Renal pelvis (tissue), 1 donor: ENCODE measurements at regions not wholly inside any gene's neighbourhood (a gene's known extent, or its start where the extent isn't known, plus 50 kb on each side); places are given as distances from the start of the nearest gene placed in this dataset.

Experiments used
- DNase-seq: peaks from one replicate; pipeline ENCODE4 v3.0.0-alpha.2; 2013

DNA sequence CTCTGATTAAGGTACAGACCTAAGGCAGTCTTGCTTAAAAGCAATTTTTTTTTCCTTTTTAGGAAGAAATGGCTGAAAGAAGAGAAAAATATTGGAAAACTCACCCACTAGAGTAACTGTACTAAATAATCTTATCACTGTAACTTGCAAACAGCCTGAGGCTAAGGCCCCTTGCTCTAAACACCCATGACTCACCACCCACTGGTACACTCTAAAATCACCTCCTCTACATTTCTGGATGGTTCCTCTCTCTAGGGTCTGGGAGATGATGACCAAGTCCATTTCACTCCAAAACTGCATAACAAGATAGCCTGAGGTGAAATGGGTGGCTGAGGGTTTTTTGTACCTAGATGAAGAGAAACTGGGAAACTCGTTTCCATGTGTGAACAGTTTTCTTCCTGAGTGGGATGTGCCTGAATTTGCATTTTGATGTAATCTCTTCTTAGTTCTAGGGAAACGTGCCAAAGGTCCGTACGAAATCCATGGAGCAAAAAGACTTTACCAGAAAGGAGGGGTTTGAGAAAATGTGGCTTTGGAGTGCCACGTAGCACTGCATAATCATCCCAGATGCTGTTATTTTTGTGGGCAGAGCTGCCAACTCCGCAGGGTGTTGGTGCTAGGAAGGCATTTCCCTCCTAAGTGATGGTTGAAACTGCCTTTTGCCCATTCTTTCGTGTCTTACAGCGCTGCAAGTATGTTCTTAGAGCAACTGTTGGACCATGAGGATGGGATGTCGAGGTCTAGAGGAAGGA lies 113.5 kb upstream of the C10orf90 start:
- DNase-seq = no peak

GRCh38 chr10:126787201-126787600 lies 116.7 kb upstream of the C10orf90 start:
- DNase-seq = no peak

- no peak for DNase-seq
Measured at GRCh38 chr10:126795318-126795717, 109.9 kb upstream of the DOCK1 start.

- DNase-seq = no peak
Measured at GRCh38 chr10:126798649-126799048, 106.6 kb upstream of the DOCK1 start.

- DNase-seq = no peak
Measured at GRCh38 chr10:126803394-126803793, 101.8 kb upstream of the DOCK1 start.

DNA sequence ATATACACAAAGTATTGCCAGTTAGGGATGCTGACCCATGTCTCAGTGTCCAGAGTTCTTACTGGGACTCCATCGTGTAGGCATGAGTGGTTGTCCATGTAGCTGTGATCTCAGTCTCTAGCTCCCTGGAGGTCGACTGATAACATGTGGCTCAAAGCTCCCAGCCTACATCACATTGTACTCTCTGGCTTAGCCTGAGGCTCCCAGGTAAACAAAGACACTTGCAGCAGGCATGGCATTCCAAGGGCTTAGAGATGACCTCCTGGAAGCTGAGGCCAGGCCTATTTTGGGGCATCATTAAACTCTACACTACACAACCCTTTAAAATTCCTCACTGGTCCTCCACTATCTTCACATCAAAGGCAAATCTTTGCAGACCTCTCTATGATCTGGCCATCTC lies 100.8 kb upstream of the DOCK1 start:
- DNase-seq = no peak

- DNase-seq = no peak
Measured at GRCh38 chr10:126806498-126806897, 98.7 kb upstream of the DOCK1 start.

GRCh38 chr10:126806991-126807702 lies 98.1 kb upstream of the DOCK1 start:
- no peak for DNase-seq

DNA sequence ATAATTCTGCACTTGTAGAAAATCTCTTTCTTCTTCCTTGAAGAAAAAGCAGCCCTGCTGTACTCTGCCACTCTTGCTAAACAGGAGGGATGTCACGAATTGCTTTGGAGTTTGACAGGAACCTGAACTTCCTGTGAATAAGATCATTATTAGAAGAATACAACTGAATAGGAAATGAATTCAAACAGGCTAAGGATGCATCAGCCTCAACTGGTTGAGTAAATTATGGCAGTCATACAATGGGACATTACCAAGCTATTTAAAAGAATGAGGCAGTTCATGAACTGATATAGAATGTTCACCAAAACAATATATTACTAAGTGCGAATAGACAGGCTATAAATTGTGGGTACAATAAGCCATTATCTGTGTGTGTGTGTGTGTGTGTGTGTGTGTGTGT lies 97.1 kb upstream of the DOCK1 start:
- DNase-seq = no peak

- DNase-seq = no peak
Measured at GRCh38 chr10:126813432-126813831, 91.8 kb upstream of the DOCK1 start.

DNA sequence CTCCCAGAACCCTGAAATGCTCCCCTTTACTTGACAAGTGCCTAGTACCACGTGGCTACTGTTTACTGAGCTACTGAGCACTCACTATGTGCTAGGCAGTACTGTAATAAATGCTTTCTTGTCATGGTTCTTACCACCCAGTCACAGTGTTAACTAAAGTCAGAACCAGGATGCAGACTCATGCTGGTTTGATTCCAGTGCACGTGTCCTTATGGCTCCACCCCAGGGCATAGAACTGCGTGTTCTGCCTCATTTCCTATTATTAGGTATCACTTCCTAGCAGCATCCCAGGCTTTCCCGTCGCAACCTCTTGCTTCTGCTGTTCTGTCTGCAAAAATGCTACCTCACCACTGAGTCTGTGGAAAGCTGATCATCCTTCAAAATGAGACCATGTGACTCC lies 71.7 kb upstream of the DOCK1 start:
- no peak for DNase-seq

- DNase-seq = no peak
Measured at GRCh38 chr10:126836009-126836408, 69.2 kb upstream of the DOCK1 start.

DNA sequence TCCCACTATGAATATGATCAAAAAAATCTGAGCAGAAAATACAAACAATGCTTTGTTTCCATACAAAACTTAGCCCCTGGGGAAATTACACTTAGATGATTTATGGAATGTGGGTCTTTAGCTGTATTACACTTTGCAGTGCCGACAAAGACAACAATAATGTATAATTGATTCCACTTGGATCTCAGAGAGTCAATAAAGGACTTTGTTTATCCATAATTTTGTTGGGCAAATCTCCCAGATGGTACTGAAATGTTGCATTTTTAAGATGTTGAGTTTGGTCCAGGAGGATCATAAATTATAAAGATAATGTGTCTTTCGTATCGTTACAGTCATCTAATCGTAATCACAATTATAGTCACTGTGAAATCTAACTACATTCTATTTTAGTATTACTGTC lies 66.9 kb upstream of the DOCK1 start:
- no peak for DNase-seq

- DNase-seq = peak; percentile 52
Measured at GRCh38 chr10:126839094-126839761, 66.0 kb upstream of the DOCK1 start.

- DNase-seq = no peak
Measured at GRCh38 chr10:126840576-126841135, 64.6 kb upstream of the DOCK1 start.

DNA sequence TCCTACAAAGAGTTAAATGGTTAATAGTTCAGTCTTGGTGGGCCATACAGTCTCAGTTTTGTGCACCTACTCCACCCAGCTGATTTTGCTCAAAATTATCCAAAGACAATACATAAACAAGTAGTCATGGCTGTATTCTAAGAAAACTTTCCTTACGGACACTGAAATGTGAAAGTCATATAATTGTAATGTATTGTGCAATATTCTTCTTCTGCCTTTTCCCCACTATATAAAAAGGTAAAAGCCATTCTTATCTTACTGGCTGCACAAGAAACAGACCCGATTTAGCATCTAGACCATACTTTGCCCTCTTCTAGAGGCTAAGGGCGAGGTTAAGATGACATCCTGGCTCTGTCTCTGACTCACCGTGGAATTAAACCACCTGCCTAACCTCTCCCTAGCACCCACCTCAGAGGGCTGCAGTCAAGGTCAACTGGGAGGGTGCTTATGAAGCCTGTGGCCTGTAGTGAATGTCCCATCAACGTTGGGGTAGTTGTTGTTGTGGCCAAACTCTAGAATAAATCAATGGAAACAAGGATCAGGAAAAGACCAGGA lies 63.8 kb upstream of the DOCK1 start:
- no peak for DNase-seq

DNA sequence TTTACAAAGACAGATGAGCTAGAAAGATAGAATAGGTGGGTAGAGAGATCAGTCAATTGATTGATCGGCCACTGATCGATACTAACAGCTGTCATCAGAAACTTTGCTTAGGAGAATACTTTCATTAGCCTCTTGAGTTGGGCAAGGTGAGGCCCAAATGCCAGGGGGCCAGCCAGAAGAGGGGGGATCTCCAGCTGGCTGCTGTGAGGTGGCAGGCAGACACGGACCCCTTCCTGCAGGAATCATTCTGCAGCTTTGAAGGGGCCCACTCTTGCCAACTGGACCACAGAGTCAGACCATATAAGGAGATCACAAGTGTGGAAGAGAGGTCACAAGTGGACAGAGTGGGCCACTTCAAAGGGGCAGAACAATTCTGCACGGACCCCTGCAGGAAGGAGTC lies 62.9 kb upstream of the DOCK1 start:
- no peak for DNase-seq

- DNase-seq = no peak
Measured at GRCh38 chr10:126842836-126843235, 62.4 kb upstream of the DOCK1 start.

DNA sequence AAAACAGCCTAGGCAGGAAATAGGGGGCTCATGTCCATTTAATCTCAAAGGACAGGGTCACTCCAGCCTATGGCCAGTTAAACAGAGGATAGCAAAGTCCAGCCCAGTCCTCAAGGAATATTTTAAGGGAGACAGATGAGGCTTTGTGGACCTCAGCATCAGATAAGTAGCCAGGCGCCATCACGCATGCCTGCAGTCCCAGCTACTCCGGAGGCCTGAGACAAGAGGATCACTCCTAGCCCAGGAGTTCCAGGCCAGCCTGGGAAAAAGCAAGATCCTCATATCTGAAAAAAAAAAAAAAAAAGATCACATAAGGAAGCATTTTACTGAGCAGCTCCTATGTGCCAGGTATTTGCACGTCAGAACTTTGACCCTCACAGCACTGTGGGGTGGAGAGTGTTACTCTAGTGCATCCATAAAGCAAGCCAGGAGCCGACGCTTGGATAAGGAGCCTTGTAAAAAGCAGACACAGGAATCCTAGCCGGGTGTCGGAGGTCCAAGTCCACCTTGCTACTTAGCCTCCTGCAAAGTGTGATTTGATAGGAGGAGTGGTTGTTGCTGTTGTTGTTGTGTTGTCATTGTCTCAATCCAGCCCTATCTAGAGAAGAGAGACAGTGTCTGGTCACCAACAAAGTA lies 61.8 kb upstream of the DOCK1 start:
- DNase-seq = no peak

DNA sequence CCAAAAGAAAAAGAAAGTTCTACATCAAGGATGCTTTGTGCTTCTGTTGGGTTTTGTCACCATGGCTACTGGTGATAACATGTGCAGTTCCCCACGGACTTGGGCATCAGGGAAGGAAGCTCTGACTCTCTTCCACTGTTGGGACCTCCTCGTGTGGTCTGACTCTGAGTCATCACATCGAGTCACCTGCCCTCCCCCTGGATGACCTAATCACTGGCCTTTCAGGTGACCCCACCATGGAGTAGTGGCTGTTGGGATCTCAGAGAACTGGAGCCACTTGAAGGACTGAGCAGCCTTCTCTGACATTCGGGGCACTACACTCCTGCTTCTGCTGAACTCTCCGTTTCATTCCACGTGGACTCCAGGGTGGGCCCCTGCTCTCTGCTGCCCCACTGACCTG lies 60.8 kb upstream of the DOCK1 start:
- no peak for DNase-seq

DNA sequence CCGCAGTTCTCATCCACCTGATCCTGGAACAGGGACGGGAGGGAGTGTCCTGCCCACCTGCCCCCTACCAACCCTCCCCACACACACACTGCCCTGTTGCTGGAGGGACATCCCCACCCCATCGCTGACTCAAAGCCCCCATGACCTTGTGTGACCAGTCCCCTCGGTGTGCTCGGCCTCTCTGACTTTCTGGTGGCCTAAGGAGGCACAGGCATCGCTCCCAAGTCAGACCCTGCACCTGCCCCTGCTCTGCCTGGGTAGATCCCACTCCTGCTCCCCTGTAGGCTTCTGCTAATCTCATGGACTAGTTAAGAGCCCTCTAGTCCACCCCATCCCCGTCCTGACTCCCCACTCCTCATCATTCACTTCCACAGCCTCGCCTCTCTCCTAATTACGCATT lies 58.8 kb upstream of the DOCK1 start:
- DNase-seq = no peak

DNA sequence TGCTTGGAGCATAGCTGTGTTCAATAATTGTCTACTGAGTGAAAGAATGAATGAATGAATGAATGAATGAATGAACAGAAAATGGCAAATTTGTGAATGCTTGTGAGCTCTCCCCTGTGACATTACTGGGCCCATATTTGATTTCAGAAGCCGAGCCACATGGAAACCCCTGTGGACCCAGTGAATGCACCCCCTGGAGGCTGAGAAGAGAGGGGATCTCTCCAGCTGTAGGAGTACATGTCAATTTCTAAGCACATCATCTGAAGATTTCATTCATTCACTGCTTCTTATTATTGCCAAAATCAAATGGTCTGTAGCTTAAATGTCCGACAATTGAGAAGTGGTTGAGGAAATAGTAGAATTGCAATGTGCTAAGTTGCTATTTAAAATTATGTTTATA lies 58.3 kb upstream of the DOCK1 start:
- DNase-seq = no peak
